ELR (cell line): ENCODE measurements at regions not wholly inside any gene's neighbourhood (a gene's known extent, or its start where the extent isn't known, plus 50 kb on each side); places are given as distances from the start of the nearest gene placed in this dataset.
"Not testable (repeated sequence)": the region's sequence is repeated elsewhere in the genome, so short reads cannot be mapped to it uniquely, and the experiment has no call there.

ENCODE experiments used
- DNase-seq: peaks from one replicate; pipeline ENCODE4 v3.0.0-alpha.2; 2015; ENCODE audit warnings: low read depth

DNA sequence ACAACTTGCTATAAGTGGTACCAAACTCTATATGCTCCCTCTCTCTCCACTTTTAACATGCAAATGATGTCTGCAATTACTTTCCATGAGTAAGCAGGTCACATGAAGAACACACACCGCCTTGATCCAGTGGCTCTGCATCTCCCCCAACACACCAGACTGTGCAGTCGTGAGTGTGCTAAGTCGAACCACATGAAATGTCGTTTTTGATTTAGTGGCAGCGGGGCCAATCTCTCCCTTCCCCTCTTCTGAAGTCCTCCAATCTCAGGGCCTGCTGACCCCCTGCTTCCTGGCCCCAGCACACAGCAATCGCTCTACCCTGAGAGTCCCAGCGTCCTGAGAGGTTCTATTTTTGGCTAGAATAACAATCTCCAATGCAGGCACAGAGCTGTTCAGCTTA lies 312.5 kb downstream of the SHQ1 start:
- DNase-seq, result no peak

DNA sequence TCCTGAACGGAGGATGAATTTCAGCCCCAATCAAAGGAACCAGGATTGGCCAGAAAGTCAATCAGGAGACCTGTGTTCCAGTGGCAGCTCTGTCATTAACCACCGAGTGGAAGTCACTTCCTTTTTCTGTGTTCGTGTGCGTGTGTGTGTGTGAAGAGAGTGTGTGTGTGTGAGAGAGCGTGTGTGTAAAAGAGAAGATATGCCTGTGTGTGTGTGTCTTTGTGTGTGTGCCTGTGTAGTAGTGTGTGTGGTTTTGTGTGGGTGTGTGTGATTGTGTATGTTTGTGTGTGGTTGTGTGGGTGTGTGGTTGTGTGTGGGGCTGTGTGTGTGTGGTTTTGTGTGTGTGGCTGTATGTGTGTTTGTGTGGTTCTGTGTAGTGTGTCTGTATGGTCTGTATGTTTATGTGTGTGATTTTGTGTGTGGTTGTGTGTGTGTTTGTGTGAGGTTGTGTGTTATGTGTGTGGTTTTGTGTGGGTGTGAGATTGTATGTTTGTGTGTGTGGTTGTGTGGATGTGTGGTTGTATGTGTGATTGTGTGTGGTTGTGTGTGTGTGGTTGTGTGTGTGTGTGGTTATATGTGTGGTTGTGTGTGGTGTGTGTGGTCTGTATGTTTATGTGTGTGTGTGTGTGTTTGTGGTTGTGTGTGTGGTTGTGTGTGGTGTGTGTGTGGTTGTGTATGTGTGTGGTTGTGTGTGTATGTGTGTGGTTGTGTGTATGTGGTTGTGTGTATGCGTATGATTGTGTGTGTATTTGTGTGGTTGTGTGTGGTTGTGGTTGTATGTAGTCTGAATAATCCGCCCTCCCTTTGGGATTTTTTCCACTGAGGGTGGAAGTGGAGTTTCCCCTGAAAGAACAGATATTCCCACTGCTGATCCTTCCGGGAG lies 314.4 kb downstream of the SHQ1 start:
- no peak for DNase-seq

DNA sequence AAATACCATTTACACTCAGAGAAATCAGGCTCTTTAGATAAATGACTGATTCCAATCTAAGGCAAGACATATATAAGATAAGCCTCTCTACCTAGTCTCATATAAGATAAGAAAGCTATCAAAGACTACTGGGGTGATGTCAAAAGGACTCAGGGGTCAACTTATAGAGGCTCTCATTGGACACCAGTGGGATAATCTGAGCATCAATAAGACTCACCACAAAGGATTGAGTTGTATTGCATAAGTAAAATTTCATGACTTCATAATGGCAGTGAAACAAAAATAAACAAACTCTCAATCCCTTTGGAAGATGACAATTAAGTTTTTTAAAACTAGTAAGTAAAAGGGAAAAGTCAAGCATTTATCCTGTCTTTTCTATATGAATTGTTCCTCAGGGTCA lies 317.8 kb downstream of the SHQ1 start:
- DNase-seq, result no peak

DNA sequence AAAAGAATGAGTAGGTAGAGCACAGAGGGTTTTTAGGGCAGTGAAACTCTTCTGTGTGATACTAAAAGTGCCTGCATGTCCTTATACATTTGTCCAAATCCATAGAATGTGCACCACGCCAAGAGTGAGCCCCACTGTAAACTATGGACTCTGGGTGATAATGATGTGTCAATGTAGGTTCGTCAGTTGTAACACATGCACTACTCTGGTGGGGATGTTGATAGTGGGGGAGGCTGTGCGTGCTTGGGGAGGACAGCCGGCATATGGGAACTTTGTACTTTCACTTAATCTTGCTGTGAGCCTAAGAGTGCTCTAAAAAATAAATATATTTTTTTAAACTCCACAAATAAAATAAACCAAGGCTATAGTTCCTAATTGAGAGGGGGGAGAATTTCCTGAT lies 319.2 kb downstream of the SHQ1 start:
- no peak for DNase-seq

DNA sequence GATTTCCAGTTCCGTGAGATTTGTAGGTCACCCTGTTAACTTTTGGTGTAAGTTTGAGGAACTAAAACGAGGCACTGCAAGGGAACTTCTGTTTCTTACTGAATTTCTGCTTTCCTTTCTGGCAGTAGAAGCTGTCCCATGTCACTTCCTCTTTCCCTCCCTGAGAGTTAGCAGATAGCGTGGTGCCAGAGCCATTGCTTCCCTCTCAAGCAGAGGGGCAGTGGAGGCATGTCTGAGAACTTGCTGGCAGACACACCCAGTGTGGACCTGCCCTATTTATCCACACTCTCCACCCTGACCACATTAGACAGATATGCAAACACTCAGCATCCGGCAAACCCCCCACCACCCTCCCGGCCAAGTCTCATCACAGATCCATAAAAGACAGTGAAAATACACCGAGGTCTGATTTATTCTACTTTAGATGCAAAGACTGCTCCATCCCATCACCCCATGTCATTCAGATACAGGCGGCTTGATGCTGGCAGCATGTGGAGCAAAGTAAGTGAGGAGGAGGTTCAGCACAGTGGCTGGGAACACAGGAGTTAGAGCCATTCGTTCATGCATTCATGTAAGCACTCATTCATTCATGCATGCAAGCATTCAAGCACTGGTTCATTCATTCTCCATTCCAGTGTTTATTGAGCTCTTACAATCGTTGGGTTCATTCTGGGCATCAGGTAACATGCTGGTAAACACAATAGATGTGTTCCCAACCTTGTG lies 324.7 kb downstream of the SHQ1 start:
- no peak for DNase-seq

DNA sequence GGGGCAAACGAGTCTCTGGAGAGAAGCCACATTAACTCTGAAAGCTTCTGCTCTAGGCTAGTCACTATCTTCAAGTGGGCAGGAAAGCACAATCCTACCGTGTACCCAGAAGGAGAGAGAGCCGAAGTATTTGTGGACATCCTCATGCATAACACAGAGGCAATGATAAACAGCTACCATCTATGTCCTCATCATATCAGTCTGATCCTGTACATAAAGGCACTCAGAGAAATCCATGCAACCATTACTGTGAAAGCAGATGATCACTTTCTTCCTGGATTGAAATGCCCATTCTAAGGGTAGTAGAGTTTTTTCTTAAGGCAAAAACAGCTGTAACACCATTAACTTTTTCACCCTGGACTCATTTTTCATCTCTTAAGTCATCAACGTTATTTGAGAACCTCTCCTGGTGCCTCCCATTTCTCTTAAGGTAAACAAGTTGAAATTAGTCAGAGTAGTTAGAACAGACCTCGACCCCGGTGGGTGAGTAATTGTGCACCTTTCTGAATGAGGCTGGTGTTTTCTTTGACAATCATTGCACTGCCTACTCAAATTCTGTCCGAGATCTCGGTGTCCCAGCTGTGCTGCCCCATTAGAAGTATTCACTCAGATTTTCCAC lies 327.4 kb downstream of the SHQ1 start:
- DNase-seq, result peak; percentile 75

DNA sequence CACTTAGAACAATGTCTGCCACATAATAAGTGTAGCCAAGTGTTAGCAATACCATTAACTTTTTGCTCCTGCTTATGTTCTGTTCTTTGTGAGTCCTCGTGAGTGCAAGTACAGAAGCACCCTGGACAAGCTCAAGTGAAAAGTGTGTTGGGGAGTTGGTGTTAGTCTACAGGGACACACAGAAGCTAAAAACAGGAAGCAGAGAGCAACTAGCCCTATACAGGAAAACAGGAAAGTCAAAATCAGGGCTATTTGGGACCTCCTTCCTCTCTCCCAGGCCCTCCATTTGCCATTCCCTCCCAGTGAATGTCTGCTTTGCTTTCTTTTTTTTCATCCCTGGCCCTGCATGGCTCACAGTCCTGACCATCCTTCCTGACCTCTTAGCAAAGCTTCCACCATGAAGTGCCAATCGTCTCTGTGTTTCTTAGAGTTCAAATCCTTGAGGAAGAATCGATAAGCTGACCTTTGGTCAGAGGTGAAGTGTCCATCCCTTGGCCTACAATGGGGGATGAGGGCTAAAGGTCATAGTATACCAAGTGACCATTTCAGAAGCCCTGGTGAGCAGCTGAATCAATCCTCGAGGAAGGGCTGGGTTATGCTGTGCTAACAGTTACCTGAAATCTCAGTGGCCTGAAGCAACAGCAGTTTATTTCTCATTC lies 328.2 kb downstream of the SHQ1 start:
- DNase-seq, result no peak

DNA sequence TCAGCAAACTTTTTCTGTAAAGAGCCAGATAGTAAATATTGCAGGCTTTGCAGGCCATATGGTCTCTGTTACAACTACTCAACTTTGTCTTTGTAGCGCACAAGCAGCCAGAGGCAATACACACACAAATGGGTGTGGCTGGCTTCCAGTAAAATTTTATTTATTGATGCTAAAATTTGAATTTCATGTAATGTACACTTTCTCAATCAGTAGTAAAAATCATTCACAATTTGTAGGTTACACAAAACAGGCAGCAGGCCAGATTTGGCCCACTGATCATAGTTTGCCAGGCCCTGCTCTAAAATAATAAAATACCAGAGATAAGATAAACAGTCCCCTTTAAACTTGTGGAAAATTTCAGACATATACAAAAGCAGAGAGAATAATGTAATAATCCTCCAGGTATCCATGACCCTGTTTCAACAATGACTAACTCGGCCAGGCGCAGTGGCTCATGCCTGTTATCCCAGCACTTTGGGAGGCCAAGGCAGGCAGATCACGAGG lies 330.3 kb downstream of the SHQ1 start:
- no peak for DNase-seq

DNA sequence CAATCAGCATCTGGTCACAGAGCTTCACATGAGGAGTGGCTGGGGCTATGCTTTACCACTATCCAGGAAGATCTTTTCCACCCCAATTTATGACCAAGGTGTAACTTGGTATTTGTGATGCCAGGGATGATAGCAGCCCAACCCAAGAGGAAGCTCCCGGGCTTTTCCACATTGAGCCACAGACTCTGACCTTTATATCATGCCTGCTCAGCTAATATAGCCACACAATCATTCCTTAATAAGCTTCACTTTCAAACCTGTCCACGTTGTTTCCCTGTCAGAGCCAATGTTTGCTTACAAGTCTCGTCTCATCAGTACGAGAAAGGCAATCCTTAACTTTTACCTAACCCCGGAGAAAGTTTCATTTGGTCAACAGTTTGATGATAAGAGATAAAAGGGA lies 330.9 kb downstream of the SHQ1 start:
- no peak for DNase-seq

DNA sequence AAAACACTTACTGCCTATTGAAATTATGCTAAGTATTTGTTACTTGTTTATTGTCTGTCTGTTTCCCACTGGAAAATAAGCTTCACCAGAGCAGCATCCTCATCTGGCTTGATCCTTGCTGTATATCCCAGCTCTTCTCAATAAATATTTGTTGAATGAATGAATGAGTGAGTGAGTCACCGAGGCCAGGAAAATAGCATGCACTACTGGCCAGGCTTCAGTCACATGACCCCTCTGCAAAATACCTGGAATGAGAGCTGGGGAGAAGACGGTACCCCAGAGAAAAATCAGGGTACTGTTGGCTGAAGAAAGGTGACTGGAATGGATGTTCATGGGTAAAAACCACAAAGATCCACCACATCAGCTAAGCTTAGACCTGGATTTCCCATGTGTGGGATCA lies 331.9 kb downstream of the SHQ1 start:
- no peak for DNase-seq

DNA sequence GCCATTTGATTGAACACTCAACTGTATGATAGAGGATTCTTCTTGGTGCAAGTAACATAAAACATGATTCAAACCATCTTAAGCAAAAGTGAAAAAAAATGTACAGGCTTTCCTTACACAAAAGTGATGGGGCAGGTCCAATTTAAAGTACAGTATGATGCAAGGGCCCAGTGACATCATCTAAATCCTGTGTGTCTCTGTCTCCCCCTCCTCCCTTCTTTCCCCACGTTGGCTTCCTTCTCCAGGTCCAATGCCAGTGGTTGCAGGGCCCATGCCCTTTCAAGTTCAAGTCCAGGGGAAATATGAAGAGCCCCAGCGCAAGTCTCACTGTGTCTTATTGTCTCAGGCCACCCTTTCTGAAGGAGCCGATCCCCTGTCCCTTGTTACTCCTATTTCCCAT lies 332.3 kb downstream of the SHQ1 start:
- DNase-seq, result no peak

DNA sequence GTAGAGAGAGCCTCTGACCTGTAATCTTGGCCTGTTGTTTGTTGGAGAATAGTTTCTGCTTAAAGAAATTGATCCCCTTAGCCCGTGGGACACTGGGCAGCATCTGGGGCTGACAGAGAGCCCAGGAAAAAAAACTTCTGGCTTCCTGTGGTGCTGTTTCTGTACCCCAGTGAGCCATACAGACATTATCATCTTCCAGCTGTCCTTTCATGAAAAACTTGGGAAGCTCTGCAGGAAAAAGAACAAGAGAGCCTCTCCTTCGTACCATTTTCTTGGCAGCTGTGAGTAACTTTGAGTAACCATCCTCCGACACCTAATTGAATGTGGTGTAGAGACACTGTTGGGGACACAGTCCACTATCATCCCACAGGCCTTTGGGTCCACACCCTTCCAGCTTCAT lies 333.0 kb downstream of the SHQ1 start:
- no peak for DNase-seq

DNA sequence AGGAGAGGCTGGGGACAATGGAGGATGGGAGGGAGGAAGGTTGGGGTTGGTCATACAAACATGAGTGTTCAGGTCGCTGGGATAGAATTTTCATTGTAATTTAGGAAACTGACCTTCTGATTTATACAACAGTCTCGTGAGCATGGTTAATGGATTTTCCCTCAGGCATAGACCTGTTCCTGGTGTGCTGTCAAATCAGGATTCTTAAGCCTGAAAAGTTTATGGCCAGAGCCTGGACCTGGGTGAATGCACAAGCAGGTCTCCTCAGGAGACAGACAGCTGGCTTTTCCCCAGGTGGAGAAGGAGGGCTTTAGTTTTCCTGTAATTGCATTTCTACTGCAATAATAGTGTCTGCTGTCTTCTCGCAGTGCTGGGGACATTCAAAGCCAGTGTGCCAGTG lies 338.0 kb downstream of the SHQ1 start:
- DNase-seq, result no peak

DNA sequence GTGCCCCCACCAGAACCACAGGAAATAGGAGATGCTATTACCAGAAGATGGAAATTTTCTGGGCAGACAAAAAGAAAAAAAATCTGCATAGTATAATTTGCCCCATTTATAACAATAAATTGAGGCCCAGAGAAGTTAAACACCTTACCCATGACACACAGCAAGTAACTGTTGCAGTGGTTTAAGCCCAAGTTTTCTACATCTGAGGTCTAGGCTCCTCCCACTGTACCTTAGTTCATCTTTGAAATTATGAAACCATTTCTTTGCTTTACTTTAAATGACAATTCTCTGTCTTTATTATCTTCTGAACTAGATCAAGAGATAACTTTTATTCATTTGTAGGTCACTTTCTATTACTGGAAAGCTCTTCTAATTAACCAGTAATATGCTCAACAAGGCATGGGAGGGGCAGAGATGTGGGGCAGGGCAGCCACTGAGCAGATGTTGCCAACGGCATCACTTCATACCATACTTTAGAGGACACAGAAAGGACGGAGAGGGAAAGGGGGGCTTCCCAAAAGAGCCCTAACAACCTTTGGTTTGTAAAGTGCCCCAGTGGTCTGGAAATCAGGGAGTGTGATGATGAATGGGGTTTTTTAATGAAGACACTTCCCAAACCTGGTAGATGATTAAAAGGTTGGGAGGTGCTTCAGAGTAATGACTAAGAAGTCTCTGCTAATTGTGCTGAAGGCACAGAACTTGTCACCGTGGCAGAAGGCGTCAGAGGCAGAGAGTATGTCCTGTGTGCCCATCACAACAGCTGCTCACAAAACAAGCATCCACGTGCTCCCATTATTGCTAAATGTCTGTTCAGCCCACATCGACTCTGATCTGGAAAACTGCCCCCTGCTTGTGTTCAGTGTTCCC lies 342.5 kb downstream of the SHQ1 start:
- DNase-seq, result no peak

DNA sequence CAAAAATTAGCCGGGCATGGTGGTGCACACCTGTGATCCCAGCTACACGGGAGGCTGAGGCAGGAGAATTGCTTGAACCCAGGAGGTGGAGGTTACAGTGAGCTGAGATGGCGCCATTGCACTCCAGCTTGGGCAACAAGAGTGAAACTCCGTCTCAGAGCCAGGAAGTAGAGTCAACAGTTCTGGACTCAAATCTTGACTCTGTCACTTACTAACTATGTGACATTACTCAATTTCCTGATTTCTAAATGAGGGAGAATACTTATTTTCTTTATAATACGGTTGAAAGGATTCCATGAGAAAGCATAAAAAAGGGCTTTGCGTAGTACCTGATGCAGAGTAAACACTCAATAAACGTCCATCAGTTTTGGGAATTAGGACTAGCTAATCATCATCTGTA lies 350.7 kb downstream of the SHQ1 start:
- DNase-seq, result not testable (repeated sequence)

DNA sequence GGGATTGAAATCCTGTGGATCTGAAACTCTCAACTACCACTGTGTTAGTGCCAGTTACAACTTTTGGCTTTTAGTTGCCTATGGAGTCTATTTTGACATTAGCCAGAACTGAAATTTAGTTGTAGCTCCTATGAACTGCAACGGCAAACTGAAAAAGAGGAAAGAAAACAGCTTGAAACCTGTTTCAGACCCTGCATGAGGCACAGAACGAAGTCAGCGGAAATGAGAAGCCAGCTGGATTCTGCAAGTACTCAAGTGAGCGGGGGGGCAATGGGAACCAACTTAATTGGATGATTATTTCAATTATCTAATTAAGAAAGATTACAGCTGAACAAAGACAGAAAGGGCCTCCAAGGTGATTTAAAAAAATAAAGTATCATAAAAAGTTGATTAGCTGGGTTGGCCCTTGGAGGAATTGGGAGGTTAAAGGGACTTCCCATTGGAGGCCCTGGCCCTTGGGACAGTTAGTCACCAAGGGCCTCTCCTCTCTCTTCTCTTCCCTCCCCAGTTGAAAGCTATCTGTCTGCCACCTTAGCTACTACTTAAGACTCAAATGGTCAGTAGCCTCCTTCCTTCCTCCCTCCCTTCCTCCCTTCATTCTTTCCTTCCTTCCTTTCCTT lies 352.1 kb downstream of the SHQ1 start:
- no peak for DNase-seq

DNA sequence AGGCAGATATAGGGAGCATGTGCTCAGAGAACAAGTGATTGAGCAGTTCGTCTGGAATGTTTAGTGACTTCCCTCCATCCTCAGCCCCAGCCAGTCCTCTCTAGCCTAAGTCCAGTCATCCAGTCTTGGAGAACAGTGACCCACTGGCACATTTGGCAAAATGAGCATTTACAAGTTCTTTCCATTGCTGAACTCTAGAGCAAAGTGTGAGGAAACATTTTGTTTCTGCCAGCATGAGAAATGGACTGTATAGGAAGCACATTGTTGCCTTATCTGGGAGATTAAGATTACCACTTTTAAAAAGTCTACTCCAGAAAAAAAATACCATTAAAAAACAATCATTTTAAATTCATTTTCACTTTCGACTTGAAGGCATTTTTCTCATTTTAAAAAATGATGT lies 353.6 kb downstream of the SHQ1 start:
- no peak for DNase-seq

DNA sequence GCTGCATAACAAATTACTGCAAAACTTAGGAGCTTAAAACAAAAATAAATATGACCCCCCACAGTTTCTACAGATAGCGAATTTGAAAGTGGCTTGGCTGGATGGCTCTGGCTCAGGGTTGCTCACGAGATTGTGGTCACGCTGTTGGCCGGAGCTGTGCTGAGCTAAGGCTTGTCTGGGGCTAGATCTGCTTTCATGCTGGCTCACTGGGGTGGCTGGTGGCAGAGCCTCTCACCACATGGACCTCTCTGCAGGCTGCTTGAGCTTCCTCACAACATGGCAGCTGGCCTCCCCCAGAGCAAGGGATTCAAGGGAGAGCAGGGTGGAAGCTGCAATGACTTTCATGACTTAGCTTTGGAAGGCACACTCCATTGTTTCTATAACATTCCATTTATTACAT lies 354.1 kb downstream of the SHQ1 start:
- DNase-seq, result no peak

DNA sequence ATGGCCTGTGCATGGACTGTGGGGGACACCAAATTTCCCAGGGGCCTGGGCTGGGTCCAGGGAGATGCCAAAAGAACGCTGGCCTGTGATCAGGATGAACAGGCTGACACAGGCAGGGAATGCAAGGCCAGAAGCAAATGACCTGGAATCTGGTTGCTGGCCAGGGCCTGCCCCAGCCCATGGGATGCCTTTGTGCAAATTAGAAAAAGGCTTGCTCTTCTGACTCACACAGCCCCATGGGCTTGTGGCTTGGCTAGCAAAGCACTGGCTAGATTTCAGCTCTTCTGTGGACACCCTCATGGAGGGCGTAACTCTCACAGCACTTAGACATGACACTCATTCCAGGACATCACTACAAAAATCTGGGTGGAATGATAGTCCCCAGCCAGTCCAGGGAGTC lies 356.0 kb downstream of the SHQ1 start:
- peak; percentile 88 for DNase-seq

DNA sequence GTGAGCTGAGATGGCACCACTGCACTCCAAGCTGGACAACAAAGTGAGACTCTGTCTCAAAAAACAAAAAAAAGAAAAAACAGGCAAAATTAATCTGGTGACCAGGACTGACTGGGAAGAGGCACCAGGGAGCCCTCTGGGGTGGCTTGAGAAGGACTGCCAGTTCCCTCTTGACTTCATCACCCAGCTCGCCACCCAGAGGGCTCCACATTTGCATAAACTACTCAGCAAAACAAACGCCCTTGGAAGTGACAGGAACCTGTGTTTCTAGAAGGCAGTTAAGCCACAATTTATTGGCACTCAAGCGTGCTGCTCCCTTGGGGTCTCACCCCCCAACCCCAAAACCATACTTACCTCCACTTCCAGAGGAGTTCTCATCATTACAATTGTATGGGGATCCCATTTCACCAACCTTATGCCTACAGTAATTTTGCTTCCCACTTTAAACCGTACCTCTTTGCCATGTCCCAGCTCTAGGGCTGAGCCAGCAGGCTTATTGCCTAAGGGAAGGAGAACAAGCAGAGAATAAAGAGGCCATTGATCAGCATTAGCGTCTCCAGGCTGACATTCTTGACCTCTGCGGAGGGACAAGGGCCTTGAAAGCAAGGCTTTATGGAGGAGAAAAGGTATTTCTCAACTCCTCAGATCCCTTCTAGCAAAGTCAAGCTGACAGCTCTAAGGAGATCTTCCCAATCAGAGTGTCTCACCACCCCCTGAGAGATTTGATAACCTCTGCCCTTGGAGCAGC lies 357.4 kb downstream of the SHQ1 start:
- DNase-seq, result no peak
